MM.1S (cell line): ENCODE measurements at regions not wholly inside any gene's neighbourhood (a gene's known extent, or its start where the extent isn't known, plus 50 kb on each side); places are given as distances from the start of the nearest gene placed in this dataset.

ENCODE experiments used
- DNase-seq: peaks from one replicate; pipeline ENCODE4 v3.0.0-alpha.2; 2015
- H2AFZ ChIP-seq: fragments of 300-600 bp; sonication (generic); 2 replicates; pipeline ENCODE4 v1.6.0; 2016; ENCODE audit warnings: antibody characterized with exemption, low read length
- H3F3A ChIP-seq: fragments of 300-600 bp; sonication (generic); 2 replicates; pipeline ENCODE4 v1.6.1; 2016; ENCODE audit warnings: mild to moderate bottlenecking, antibody characterized with exemption, low read length, moderate library complexity, mixed read lengths; ENCODE audit not compliant: insufficient read depth
- H3K27ac ChIP-seq: fragments of 300-600 bp; sonication (generic); 2 replicates; pipeline ENCODE4 v1.5.1; 2016; ENCODE audit warnings: mild to moderate bottlenecking, low read length
- H3K27me3 ChIP-seq: fragments of 300-600 bp; sonication (generic); replicated peaks from 2 replicates; pipeline ENCODE4 v1.6.0; 2016; ENCODE audit warnings: low read length; ENCODE audit not compliant: insufficient read depth
- H3K36me3 ChIP-seq: fragments of 300-600 bp; sonication (generic); replicated peaks from 2 replicates; pipeline ENCODE4 v1.6.1; 2016; ENCODE audit warnings: mild to moderate bottlenecking, low read length, mixed read lengths; ENCODE audit not compliant: insufficient read depth
- H3K4me1 ChIP-seq: fragments of 300-600 bp; sonication (generic); 2 replicates; pipeline ENCODE4 v1.6.1; 2016; ENCODE audit warnings: low read length, mixed read lengths
- H3K4me2 ChIP-seq: fragments of 300-600 bp; sonication (generic); 2 replicates; pipeline ENCODE4 v1.6.0; 2016; ENCODE audit warnings: low read depth, low read length
- H3K4me3 ChIP-seq: fragments of 300-600 bp; sonication (generic); 2 replicates; pipeline ENCODE4 v1.5.1; 2016; ENCODE audit warnings: low read length, mixed read lengths
- H3K79me2 ChIP-seq: fragments of 300-600 bp; sonication (generic); 2 replicates; pipeline ENCODE4 v1.6.1; 2016; ENCODE audit warnings: mixed run types, low read length, mixed read lengths
- H3K9ac ChIP-seq: fragments of 300-600 bp; sonication (generic); 2 replicates; pipeline ENCODE4 v1.6.1; 2016; ENCODE audit warnings: low read length, mixed read lengths
- H3K9me2 ChIP-seq: fragments of 300-600 bp; sonication (generic); replicated peaks from 2 replicates; pipeline ENCODE4 v1.6.1; 2016; ENCODE audit warnings: mild to moderate bottlenecking, low read length, mixed read lengths; ENCODE audit not compliant: insufficient read depth
- H3K9me3 ChIP-seq: fragments of 300-600 bp; sonication (generic); replicated peaks from 2 replicates; pipeline ENCODE4 v1.6.1; 2016; ENCODE audit warnings: mild to moderate bottlenecking, low read length, mixed read lengths; ENCODE audit not compliant: insufficient read depth
- H4K20me1 ChIP-seq: fragments of 300-600 bp; sonication (generic); 2 replicates; pipeline ENCODE4 v1.6.1; 2016; ENCODE audit warnings: mild to moderate bottlenecking, low read length, moderate library complexity, mixed read lengths; ENCODE audit not compliant: insufficient read depth
- CTCF ChIP-seq: fragments of 300-600 bp; sonication (generic); IDR thresholded peaks from 2 replicates; pipeline ENCODE4 v1.5.1; 2016; ENCODE audit warnings: antibody characterized with exemption, low read length, mixed read lengths
- EZH2 ChIP-seq: fragments of 300-600 bp; sonication (generic); optimal IDR thresholded peaks from 2 replicates; pipeline ENCODE3; 2017; ENCODE audit warnings: low read depth, mild to moderate bottlenecking, antibody characterized with exemption, low read length, mixed read lengths
- EZH2phosphoT487 ChIP-seq: fragments of 300-600 bp; sonication (generic); IDR thresholded peaks from 2 replicates; pipeline ENCODE4 v1.6.1; 2018; ENCODE audit warnings: antibody characterized with exemption, low read length

DNA sequence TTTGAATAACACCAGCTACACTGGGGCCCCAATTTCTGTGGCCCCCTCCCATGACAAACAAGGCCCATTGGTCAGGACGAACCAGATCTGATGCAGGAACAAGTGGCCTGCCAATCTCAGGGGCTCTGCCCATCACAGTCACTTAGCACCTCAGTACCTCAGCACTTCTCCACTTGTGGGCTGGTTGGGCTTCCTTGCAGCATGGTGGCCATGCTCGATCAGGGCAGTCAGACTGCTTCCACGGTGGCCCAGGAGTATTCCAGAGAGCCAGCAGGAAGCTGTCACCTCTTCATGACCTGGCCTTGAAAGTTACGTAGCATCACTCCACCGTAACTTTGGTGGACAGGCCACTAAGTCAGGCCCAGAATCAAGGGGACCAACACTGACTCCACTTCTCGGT, 206.5 kb downstream of the AUH start:
- H3K27ac ChIP-seq = no peak overlapping the region
- no peak overlapping the region for H3K4me3 ChIP-seq
- H3K4me1 ChIP-seq = peaks cover 24% of the 10 kb centered on the region

DNA sequence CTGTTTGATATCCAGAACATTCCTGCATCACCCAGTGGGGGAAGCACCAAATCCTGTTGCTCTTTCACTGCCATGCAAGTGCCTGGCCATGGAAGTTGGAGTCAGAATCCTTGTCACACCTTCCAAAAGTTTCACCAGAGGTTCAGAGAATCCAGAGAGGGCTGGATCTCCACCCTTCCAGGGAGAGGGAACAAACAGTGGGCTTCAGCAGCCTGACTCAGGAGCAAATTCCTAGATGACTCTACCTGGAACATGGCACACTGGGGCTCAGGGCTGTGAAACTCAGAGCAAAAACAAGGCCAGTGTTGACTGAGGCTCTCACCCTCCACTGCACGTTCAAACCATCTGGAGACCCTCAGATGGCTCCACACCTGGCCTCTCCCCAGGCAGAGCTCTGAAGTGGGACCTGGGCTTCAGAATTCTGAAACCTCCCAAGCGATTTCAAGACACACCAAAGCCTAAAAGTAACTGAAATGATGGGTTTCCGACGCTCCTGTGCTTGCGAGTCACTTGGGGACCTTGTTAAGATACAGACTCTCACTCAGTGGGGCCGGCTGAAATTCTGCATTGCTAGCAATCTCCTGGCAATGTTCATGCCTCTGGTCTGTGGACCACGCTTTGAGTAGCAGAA, 205.9 kb downstream of the AUH start:
- Histone ChIP-seq H3K36me3 (no peaks in the 10 kb centered on the region), H3K4me2 (no peak overlapping the region), H3F3A (peaks cover 14% of the 10 kb centered on the region), H3K79me2 (peaks cover 17% of the 10 kb centered on the region), H3K9me2 (no peaks in the 10 kb centered on the region), H4K20me1 (no peaks in the 10 kb centered on the region), H3K4me3 (no peak overlapping the region), H2AFZ (no peak overlapping the region), H3K27ac (no peak overlapping the region), H3K27me3 (no peaks in the 10 kb centered on the region), H3K4me1 (peaks cover 19% of the 10 kb centered on the region), H3K9me3 (no peaks in the 10 kb centered on the region), H3K9ac (no peak overlapping the region)
- DNase-seq = no peak
- TF ChIP-seq EZH2phosphoT487 (no peak), CTCF (no peak), EZH2 (no peak)

More for the DNA sequence above, 206.5 kb downstream of the AUH start:
- H3F3A ChIP-seq = peaks cover 20% of the 10 kb centered on the region
- H3K36me3 ChIP-seq = no peaks in the 10 kb centered on the region
- no peak for DNase-seq
- no peak overlapping the region for H3K4me2 ChIP-seq
- no peaks in the 10 kb centered on the region for H3K9me3 ChIP-seq
- no peaks in the 10 kb centered on the region for H3K9me2 ChIP-seq
- peaks cover 17% of the 10 kb centered on the region; the same call in 1 of the 2 replicates for H3K79me2 ChIP-seq
- TF ChIP-seq CTCF (no peak), EZH2 (no peak), EZH2phosphoT487 (no peak)
- H4K20me1 ChIP-seq = no peaks in the 10 kb centered on the region
- H2AFZ ChIP-seq = no peak overlapping the region
- H3K9ac ChIP-seq = no peak overlapping the region
- no peaks in the 10 kb centered on the region for H3K27me3 ChIP-seq

- peaks cover 22% of the 10 kb centered on the region for H3K4me1 ChIP-seq
- no peaks in the 10 kb centered on the region for H4K20me1 ChIP-seq
- H3K9me3 ChIP-seq = no peaks in the 10 kb centered on the region
- DNase-seq = no peak
- no peak overlapping the region for H3K4me2 ChIP-seq
- no peaks in the 10 kb centered on the region for H3K9me2 ChIP-seq
- no peaks in the 10 kb centered on the region for H3K27me3 ChIP-seq
- no peaks in the 10 kb centered on the region for H3K36me3 ChIP-seq
- no peak overlapping the region for H2AFZ ChIP-seq
- H3K9ac ChIP-seq = no peak overlapping the region
- TF ChIP-seq EZH2 (no peak), EZH2phosphoT487 (no peak)
- no peak overlapping the region for H3K4me3 ChIP-seq
- H3K27ac ChIP-seq = no peak overlapping the region
- peaks cover 24% of the 10 kb centered on the region for H3K79me2 ChIP-seq
- H3F3A ChIP-seq = peaks cover 7% of the 10 kb centered on the region
These were observed 205.1 kb downstream of the AUH start for GRCh38 chr9:91156451-91157234.

- Histone ChIP-seq H3K27ac (no peak overlapping the region), H4K20me1 (no peaks in the 10 kb centered on the region), H3F3A (peaks cover 8% of the 10 kb centered on the region), H2AFZ (no peak overlapping the region), H3K9ac (no peak overlapping the region), H3K9me2 (no peaks in the 10 kb centered on the region), H3K9me3 (no peaks in the 10 kb centered on the region), H3K4me3 (no peak overlapping the region), H3K27me3 (no peaks in the 10 kb centered on the region), H3K36me3 (no peaks in the 10 kb centered on the region), H3K4me1 (peaks cover 22% of the 10 kb centered on the region), H3K4me2 (no peak overlapping the region), H3K79me2 (peaks cover 29% of the 10 kb centered on the region)
- no peak for DNase-seq
- no peak for TF ChIP-seq EZH2
- no peak for TF ChIP-seq EZH2phosphoT487
- TF ChIP-seq CTCF = no peak
These were observed 203.8 kb downstream of the AUH start for GRCh38 chr9:91157883-91158282.
